ENCODE measurements at regions not wholly inside any gene's neighbourhood (a gene's known extent, or its start where the extent isn't known, plus 50 kb on each side); places are given as distances from the start of the nearest gene placed in this dataset.

DNA sequence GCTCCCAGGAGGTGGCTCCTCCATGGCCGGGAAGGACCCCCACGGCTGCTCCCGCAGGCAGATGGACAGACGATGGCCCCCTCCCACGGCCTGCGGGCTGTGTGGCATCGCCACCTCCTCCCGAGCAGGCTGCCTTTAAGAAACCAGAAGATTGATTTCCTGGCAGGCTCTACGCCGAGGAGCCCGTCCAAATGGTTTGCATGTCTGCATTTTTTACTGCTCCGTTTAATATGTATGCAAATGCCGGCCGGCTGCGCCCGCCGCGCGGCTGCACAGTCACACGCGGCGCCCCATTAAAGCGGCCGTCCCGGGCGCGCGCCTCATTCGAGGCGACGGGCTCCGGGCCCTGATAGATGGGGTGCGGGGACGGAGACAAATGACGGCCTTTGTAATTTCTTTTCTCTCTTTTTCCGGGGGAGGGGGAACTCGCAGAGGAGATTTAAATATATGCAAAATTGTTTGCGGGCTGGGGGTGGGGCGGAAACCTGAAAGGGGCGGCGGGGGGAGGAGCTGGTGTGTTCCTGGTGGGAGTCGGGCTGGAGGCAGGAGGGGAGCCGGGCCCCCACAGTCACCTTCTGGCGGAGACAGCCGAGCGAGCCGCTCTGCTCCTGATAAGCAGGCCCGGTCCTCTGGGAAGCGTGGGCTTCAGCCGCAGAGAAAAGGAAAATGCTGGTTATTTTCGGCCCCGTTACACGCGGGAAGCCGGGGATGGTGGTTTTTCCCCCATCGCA is 158.7 kb upstream of the IER5L start:
- DNase-seq: no peak

DNA sequence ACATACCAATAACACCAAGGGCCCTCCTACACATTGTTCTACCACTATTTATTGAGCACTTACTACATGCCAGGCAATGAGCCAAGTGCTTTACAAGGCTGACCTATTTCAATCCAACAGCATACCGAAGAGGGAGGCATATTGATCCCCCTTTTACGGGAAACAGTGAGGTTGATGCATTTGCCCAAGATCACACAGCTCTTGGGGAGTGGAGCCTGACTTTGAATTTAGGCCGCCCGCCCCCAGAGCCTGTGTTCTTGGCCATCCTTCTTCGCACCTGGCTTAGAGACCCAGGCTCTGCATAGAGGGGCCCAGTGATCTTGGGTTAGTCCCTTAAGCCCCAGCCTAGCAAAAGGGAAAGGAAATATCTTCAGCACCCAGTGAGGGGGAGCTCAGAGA is 158.1 kb upstream of the IER5L start:
- no peak for DNase-seq

DNA sequence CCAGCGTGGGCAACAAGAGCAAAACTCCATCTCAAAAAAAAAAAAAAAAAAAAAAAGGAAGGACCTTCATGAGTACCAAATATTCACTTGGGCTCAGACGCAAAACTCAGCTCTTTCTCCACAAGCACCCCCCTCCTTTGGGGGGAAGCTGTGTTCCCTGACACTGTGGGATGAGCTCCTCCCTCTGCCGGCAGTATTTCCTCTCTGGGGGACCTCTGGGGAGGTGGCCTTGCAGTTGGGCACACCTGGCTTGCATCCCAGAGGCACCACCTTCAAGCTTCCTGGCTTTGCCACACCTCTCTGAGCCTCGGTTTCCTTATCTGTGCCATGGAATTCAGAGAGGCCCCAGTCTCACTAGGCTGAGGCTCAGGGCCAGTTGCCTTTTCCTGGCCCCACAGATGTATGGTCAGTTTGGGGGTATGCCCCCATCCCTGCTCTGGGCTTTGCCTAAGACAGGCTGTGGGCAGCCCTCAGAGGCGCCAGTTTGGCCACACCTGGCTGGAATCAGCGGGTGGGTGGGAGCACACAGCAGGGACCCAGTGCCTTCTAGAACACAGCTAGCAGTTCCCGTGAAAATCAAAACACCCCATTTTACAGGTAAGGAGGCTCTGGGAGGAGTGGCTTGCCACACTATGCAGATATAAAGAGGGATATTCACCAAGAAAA is 157.5 kb upstream of the IER5L start:
- DNase-seq: no peak

DNA sequence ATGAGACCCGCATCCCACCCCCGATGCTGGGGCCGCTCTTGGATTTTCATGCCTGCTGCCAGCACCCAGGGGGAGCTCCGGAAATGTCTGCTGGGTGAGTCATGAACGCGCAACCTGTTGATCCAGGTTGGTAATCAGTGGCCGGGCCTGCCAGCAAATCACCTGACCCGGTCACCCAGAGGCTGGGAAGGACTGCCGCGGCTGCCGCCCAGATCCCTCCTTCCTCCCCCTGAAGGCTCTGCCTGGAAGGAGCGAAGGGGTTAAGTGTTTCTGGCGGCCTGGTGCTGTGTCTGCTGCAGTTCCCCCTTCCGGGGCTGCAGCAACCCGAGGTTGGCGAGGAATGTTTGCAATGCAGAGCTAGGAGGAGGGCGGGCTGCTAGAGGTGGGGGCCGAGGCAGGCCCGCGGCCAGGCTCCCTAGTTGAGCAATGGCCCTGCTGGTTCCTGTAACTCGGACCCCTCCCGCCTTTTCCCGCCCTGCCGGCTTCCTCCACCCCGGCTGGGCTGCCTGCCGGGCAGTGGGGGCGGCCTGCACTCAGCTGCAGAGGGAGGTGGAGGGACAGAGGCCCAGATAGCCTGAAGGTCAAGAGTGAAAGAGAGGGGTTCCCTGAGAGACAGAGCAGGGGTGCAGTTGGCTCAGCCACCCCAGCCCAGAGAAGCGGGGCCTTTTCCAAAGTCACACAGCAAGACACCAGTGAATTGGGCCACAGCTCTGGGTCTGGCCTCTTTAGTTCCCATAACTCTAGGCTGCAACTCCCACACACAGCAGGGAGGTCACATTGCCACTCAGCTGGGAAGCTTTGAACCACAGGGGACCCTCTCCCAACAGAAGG is 156.3 kb upstream of the IER5L start:
- peak; percentile 45 for DNase-seq

DNA sequence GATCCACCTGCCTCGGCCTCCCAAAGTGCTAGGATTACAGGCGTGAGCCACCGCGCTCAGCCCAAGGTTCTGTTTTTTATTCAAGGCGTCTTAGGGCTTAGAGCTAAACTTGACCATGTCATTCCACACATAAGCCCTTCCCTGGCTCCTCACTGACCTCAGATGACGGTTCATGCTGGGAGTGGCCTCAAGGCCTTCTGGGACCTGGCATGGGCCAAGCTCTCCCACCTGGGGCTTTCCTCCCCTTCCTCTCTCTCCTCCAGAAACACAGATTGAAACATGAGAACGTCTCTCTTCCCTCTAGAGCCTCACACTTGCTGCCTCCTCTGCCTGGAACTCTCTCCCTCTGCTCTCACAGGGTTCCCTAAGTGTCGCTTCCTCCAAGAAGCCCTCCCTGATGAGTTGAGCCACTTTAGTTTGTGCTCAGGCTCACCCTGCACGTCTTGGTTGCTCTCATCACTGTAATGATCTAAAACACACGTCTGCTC is 155.6 kb upstream of the IER5L start:
- DNase-seq: no peak

DNA sequence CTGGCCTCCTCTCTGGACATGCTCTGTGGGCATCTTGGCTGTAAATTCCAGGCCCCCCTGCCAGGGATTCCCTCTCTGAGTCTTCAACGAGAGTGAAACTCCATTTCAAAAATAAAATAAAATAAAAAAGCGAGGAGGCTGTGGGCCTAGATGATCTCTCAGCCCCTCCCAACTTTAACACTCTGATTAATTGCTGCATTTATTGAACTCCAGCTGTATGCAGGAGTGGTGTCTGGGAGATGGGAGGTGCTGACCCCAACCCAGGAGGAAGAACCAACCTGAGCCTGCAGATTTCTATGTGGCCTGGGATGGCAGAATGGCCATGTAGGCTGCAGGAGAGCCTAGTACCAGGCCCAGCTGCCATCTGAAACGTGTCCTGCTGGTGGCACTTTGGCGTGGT is 154.5 kb upstream of the IER5L start:
- no peak for DNase-seq

DNA sequence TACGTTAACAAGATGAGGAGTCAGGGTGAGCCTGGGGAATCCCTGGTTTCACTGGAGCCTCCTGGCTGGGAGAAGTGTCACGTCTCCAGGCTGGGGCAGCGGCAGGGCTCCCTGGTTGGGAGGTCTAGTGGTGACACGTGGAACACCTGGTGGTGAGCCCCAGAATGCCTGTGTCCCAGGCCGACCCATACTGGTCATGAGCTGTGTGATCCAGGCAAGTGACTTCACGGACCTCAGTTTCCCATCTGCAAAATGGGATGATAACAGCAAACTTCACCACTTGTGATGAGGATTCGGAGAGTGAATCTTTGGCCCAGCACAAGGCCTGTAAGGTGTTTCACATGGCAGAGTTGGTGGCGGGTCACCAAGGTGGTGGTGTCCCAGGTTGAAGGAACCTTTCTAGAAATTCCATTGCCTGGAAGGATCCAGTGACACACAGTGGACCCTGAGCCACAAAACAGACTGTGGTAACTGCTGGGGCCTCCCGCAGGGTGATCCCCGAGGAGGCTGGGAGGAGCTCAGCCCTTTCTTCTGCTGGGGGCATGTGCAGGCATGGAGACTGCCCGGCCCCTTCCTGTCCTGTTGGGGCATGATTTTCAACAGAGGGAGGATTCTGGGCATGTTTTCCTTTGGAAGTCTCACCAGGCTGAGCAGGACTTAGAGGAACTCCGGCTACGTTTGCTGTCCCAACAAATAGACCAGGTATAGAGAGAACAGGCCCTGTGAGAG is 153.9 kb upstream of the IER5L start:
- no peak for DNase-seq

DNA sequence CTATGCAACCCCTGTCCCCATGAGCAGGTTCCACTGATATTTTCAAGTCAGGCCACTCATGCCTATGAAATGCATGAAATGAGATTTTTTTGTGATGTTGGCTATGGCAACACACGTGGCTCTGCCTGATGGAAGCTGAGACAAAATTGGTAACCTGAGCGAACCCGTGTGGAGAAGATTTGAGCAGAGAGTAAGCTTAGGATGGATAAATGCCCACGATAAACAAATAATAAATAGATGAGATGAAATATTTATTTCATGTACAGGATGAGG is 153.4 kb upstream of the IER5L start:
- no peak for DNase-seq

DNA sequence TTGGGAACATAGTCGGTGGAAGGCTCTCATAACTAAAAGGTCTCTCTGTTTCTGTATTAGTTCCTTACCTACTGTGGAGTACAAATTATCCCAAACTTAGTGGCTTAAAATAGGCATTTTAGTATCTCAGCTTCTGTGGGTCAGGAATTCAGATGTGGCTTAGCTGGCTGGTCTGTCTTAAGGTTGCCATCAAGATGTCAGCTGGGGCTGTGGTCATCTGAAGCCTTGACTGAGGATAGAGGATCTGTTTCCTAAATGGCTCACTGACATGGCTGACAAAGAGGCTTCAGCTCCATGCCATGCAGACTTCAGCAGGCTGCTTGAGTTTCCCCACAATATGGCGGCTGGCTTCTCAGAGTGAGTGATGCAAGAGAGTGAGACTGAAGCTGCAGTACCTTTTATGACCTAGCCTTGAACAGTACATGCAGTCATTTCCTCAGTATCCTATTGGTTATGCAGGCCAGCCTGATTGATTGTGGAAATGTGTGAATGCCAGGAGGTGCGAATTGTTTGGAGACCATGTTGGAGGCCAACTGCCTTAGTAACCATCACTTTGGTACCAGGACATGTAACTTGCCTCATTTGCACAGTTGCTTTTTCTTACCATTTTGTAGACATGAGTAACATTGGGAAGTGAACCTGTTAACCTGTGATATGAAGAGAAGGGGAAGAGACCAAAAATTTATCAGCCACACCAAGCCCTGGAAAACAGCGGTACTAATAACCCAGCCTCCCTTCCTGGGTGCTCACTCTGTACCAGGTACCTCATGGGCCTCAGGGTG is 152.8 kb upstream of the IER5L start:
- no peak for DNase-seq

DNA sequence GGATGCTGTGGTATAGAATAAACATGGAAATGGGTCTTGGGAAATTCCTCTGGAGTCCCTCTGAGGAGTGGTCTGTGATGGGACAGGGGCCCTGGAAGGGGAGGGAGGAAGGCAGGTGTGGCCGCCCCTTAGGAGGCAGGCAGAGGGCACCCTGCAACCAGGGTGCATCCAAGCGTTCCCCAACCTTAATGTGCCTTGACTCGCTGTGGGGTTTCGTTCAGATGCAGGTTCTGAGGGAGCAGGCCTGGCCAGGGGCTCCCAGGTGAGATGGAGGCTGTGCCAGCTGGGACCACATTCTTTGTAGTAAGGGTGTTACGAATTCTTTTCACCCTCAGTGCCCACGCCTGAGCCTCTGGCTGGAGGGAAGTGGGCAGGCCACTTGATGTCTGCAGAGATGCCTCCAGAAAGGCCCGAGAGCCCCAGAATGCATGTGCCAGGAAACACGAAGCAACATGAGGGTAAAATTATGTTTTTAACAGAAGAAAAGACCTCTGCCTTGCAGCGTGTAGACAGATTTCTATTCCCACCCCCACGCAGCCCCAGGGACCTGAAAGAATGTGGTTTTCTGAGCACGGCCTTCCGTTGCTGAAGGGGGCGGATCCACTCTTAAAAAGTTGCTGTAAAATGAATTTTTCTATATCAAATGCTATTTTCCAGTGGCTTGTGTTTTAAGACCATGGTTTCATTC is 150.4 kb upstream of the IER5L start:
- DNase-seq: no peak

DNA sequence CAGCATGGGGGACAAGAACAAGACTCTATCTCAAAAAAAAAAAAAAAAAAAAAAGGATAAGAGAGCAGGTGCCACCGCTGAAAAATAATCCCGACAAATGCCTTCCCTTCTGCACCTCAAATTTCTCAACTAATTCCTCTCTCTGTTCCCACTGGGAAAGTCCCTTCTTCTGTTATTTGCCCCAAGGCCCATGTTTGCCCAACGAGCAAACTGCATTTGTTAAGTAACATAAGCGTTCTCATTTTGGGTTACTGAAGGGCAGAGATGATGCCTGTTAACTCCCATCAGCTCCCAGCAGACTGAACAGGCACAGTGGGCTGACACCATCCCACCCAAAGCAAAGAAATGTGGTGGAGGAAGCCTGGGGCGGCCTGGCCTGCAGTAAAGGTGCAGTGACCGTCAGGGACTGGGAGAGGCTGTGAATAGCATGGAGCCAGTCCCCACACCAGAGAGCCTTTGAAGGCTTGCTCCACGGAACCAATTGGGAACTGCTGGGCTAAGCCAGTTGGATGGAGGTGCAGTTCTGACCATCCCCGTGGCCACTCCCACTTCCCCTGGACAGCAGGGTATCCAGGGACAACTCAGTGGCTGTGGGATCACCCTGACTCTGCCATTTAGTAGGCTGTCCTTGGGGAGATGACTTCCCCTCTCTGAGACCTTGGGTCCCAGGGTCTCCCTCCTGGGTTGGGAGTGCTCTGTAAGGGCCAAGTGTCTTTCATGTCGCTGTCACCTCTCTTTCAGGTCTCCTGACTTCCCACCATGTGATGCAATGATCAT is 149.7 kb upstream of the IER5L start:
- DNase-seq: no peak

DNA sequence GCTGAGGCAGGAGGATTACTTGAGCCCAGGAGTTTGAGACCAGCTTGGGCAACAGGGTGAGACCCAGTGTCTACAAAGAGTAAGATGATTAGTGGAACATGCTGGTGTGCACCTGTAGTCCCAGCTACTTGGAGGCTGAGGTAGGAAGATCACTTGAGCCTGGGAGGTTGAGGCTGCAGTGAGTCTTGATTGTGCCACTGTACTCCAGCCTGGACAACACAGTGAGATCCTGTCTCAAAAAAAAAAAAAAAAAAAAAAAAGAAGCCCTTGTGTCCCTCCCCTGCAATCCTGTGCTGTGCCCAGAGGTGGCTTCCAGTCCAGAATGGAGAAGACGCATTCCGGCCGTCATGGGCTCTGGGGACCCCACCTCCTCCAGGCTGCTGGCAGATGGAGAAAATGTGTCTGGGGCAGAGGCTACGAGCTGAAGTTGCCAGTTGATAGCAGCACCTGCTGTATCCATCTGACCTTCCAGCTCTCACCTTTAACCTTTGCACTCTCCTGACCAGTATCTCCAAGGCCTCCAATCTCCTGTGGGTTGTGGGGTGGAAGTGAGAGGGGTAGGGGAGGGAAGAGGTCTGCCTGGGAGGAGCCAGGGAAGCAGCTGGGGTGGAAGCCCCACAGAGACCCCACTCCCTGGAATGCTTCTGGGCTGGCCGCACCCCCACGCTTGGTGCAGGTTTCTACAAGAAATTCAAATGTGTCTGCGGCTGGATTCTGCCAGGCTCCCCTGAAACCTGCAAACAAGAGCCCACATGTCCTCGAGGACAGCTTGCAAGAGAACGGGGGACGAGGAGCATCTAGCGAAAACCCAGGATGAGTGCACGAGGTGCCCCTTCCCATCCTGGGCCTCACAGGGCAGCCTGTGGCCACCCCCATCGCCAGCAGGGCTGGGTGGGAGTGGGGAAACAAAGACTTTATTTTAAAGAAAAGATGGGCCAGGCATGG is 148.3 kb upstream of the IER5L start:
- no peak for DNase-seq

DNA sequence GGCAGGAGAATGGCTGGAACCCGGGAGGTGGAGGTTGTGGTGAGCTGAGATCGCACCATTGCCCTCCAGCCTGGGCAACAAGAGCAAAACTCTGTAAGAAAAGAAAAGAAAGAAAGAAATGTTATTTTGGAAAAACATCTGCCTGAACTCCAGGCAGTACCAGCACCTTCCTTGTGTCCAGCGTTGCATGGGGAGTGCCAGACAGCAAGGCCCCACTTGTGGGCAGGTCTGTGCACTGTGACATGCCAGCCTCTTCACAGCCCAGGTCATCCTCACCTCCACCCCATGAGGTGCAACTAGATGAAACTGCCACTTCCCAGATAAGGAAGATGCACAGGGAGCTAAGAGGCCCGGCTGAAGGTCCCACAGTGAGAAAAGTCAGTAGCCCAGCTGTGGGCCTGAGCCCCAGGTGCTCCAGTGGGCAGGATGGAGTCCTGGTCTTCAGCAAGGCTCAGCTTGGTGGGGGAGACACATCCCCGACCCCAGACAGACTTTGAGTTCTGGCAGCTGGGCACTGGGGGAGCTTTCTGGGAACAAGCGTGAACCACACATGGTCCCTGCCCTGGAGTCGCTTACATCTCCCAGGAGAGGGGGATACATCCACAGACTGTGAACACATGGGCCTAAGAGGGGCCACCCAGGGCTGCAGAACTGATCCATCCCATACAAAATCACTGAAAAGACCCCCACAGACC is 146.9 kb upstream of the IER5L start:
- no peak for DNase-seq

DNA sequence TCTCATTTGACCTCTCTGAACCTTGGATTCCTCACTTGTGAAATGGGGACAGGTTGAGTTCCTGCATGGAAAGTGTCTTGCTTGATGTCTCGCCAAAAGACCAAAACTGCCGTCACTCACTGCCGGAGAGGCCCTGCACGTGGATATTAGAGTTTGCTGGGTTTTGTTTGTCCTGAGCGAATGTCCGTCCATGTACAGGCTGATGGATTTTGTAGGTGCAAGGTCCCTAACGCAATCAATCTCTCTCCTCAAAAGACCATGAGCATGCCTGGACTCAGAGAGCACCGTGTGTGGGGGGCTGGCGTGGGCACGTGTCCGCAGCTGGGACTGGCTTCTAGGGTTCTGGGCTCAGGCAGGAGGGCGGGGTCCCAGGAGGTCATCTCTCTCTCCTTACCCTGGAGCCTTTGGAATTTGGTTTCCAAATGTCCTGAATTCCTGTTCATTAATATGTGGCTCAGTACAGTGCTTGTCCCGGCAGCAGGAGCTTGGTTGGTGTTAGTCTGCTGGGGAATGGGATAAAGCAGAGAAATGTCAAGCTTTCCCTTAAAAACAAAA is 146.0 kb upstream of the IER5L start:
- no peak for DNase-seq

DNA sequence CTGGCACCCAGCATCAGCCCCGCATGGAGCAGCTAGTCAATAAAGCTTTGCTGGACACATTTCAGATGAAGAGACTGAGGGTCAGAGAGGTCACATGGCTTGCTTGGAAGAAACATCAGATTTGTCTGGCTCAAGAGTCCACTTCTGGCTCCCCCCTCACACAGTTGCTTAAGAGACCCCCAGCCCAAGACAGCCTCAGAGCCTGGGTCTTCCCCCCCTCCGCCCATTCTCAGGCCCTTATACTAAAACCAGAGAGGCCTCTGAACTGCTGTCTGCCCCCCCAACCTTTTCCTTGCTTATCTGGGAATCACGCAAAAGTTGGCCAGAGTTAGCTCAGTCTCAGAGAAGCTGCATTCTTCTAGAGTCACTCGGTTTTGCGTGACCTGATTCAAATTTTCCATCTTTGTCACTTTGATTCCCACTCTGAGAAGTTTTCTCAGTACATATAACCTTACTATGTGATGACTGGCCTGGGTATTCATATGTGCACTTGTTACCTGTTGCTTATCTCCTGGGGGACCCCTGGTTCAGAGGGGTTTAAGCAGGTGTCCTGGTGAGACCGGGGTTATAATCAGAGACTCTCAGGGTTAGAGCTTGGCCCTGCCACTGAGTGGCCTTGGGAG is 145.4 kb upstream of the IER5L start:
- DNase-seq: no peak

DNA sequence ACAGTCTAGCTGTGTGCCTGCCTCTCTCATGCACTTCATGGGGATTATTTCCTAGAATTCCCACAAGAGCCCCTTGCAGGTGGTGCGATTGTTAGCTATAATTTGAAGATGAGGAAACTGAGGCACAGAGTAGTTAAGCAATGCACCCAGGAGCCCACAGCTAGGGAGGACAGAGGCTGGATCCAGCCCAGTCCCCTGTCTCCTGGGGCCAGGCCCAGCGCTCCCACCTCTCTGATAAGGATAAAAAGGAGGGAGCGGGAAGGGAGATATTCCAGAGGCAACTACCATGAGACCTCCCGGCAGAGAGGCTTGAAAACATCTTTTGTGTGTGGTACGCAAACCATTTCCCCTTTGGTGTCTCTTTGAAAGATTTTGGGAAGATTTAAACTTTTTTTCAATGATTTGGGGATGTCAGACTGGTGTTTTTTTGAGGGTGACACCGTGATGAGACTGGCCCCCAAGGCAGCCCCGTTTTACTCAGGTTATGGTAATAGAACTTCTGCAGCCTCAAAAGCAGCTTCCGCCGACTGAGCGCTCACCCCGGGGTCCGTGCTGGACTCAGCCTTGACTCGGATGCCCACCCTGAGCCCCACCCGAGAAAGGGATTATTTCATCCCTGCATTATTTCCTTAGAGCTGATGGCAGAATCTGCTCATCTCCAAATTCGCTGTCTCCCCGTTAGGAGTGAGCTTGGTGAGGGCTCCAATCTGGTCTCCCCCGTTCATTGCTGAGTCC is 144.7 kb upstream of the IER5L start:
- no peak for DNase-seq

DNA sequence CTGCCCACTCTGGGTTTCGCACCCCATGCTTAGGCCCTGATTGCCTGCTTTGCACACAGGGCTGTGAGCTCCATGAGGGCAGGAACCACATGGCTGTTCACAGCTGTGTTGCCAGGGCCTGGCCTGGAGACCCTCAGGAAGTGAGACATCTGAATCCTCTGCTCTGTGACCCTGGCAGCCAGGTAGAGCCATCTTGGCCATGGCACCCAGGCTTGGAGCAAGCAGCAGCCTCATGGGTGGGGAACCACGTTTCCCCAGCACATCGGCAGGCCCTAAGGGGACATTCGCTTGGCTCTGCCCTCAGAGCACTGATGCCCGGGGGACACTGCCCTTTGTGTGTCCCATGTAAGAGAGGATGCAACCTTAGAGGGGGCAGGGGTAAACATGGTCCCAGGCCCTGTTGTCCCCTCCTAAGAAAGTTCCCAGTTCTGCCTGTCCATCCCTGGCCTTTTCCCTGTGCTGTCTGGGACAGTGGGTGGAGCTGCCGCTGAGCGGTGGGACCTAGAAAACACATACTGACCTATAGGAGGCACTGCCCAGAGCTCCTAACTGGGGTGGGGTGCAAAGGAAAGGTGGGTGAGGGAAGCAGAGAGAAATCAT is 144.1 kb upstream of the IER5L start:
- no peak for DNase-seq
